ENCODE measurements at regions not wholly inside any gene's neighbourhood (a gene's known extent, or its start where the extent isn't known, plus 50 kb on each side); places are given as distances from the start of the nearest gene placed in this dataset.
A peak's percentile ranks its signal among the peaks of the same experiment; 100 is the strongest.
"Not testable (repeated sequence)": the region's sequence is repeated elsewhere in the genome, so short reads cannot be mapped to it uniquely, and the experiment has no call there.

GRCh38 chr7:27032839-27033238 lies 63.0 kb downstream of the HOXA1 start:
- no peak for DNase-seq

- DNase-seq, result peak; percentile 3
Measured at GRCh38 chr7:27031289-27032172, 64.3 kb downstream of the HOXA1 start.

- no peak for DNase-seq
Measured at GRCh38 chr7:27030393-27031050, 65.3 kb downstream of the HOXA1 start.

GRCh38 chr7:27025270-27025669 lies 70.5 kb downstream of the HOXA1 start:
- DNase-seq, result no peak

- DNase-seq, result no peak
Measured at GRCh38 chr7:27010068-27010467, 85.7 kb downstream of the HOXA1 start.

GRCh38 chr7:27000496-27000895 lies 95.3 kb downstream of the HOXA1 start:
- DNase-seq, result no peak

- not testable (repeated sequence) for DNase-seq
Measured at GRCh38 chr7:26998284-26998683, 97.5 kb downstream of the HOXA1 start.

GRCh38 chr7:26995666-26996065 lies 100.1 kb downstream of the HOXA1 start:
- DNase-seq, result no peak

- DNase-seq, result no peak
Measured at GRCh38 chr7:26993816-26994810, 101.7 kb downstream of the HOXA1 start.

- no peak for DNase-seq
Measured at GRCh38 chr7:26992670-26993069, 103.1 kb downstream of the HOXA1 start.

GRCh38 chr7:26991796-26992195 lies 104.0 kb downstream of the HOXA1 start:
- no peak for DNase-seq

- no peak for DNase-seq
Measured at GRCh38 chr7:26989897-26990670, 105.7 kb downstream of the HOXA1 start.

GRCh38 chr7:26988836-26989374 lies 106.9 kb downstream of the HOXA1 start:
- no peak for DNase-seq

GRCh38 chr7:26987338-26987737 lies 108.5 kb downstream of the HOXA1 start:
- no peak for DNase-seq

GRCh38 chr7:26978146-26978545 lies 113.8 kb upstream of the SKAP2 start:
- no peak for DNase-seq

- no peak for DNase-seq
Measured at GRCh38 chr7:26976840-26977239, 112.5 kb upstream of the SKAP2 start.

- DNase-seq, result not testable (repeated sequence)
Measured at GRCh38 chr7:26971924-26972323, 107.5 kb upstream of the SKAP2 start.

- DNase-seq, result no peak
Measured at GRCh38 chr7:26965724-26966123, 101.3 kb upstream of the SKAP2 start.

GRCh38 chr7:26964156-26964808 lies 99.9 kb upstream of the SKAP2 start:
- no peak for DNase-seq

- DNase-seq, result no peak
Measured at GRCh38 chr7:26959290-26959689, 94.9 kb upstream of the SKAP2 start.

GRCh38 chr7:26958834-26959233 lies 94.4 kb upstream of the SKAP2 start:
- DNase-seq, result no peak

Measured in activated CD4-positive, alpha-beta T cell treated with anti-CD3 and anti-CD28 coated beads, Interleukin-2, Interleukin-6, amounts not matched to agents 100 ng/mL and 50 ng/mL, durations not matched to agents 16 hours and 8 hours (primary cell).